SK-N-SH (cell line): ENCODE measurements at regions not wholly inside any gene's neighbourhood (a gene's known extent, or its start where the extent isn't known, plus 50 kb on each side); places are given as distances from the start of the nearest gene placed in this dataset.

Source experiments
- CTCF ChIP-seq: fragments of 200-600 bp; sonication (generic); IDR thresholded peaks from 2 replicates; pipeline ENCODE4 v1.6.1; 2017; ENCODE audit warnings: antibody characterized with exemption, mild to moderate bottlenecking, moderate library complexity
- GABPA ChIP-seq: IDR thresholded peaks from 2 replicates; pipeline ENCODE4 v1.4.0; 2012; ENCODE audit warnings: low read depth, mild to moderate bottlenecking
- MAX ChIP-seq: IDR thresholded peaks from 2 replicates; pipeline ENCODE4 v1.4.0; 2012; ENCODE audit warnings: low read depth
- MXI1 ChIP-seq: IDR thresholded peaks from 2 replicates; pipeline ENCODE4 v1.6.1; 2012; ENCODE audit warnings: mild to moderate bottlenecking, low read depth, low read length, improper control_type of control experiment

- TF ChIP-seq CTCF: no peak
- no peak for TF ChIP-seq MAX
- TF ChIP-seq GABPA: no peak
- TF ChIP-seq MXI1: no peak
Measured at GRCh38 chr2:126107883-126108282, 548.1 kb upstream of the GYPC start.
